WTC11 (cell line): ENCODE measurements at regions not wholly inside any gene's neighbourhood (a gene's known extent, or its start where the extent isn't known, plus 50 kb on each side); places are given as distances from the start of the nearest gene placed in this dataset.

ENCODE experiments used
- ATAC-seq: fragments of 200-7000 bp; cut with Tn5 transposase; 2 replicates; pipeline ENCODE4 v1.10.0; 2021; ENCODE audit warnings: mild to moderate bottlenecking, moderate library complexity
- CTCF ChIA-PET: fragments of 300-600 bp; sonication (Branson Sonifier 250); formaldehyde crosslinking; loops from one replicate; lab custom pipeline; 2021; ENCODE audit warnings: antibody characterized with exemption; lab: Charles Lee
- POLR2A ChIA-PET: fragments of 350-600 bp; sonication (Branson Sonifier 250); formaldehyde crosslinking; loops from one replicate; lab custom pipeline; 2021; ENCODE audit warnings: antibody characterized with exemption; lab: Charles Lee
- DNase-seq: peaks from one replicate; pipeline ENCODE4 v3.0.0; 2021; ENCODE audit warnings: low spot score
- H3K27ac Mint-ChIP-seq: 2 replicates; pipeline ENCODE4 v1.8.0; 2021; ENCODE audit warnings: mixed read lengths
- H3K27me3 Mint-ChIP-seq: 2 replicates; pipeline ENCODE4 v1.8.0; 2021; ENCODE audit warnings: low read depth, mild to moderate bottlenecking, moderate library complexity, mixed read lengths
- H3K36me3 Mint-ChIP-seq: 2 replicates; pipeline ENCODE4 v1.8.0; 2021; ENCODE audit warnings: mixed read lengths
- H3K4me1 Mint-ChIP-seq: 2 replicates; pipeline ENCODE4 v1.8.0; 2022; ENCODE audit warnings: mixed read lengths
- H3K4me3 Mint-ChIP-seq: 2 replicates; pipeline ENCODE4 v1.8.0; 2021; ENCODE audit warnings: mild to moderate bottlenecking, moderate library complexity, mixed read lengths
- H3K9me3 Mint-ChIP-seq: 2 replicates; pipeline ENCODE4 v1.8.0; 2021; ENCODE audit warnings: mixed read lengths
- CBFB ChIP-seq: sonication (generic); formaldehyde crosslinking; IDR thresholded peaks from 2 replicates; pipeline ENCODE4 v1.8.1; 2022; ENCODE audit warnings: mild to moderate bottlenecking, low read depth, missing genetic modification reagents
- CREB1 ChIP-seq: sonication (generic); formaldehyde crosslinking; IDR thresholded peaks from 2 replicates; pipeline ENCODE4 v1.8.0; 2023; ENCODE audit warnings: mild to moderate bottlenecking, missing genetic modification reagents
- FOXP4 ChIP-seq: sonication (generic); formaldehyde crosslinking; IDR thresholded peaks from 2 replicates; pipeline ENCODE4 v1.8.0; 2022; ENCODE audit warnings: mild to moderate bottlenecking, missing genetic modification reagents
- GABPB1 ChIP-seq: sonication (generic); formaldehyde crosslinking; IDR thresholded peaks from 2 replicates; pipeline ENCODE4 v1.8.1; 2023; ENCODE audit warnings: mild to moderate bottlenecking, missing genetic modification reagents
- GTF2I ChIP-seq: fragments of 250-450 bp; sonication (Bioruptor Pico); conservative IDR thresholded peaks from 2 replicates; pipeline ENCODE4 v1.4.0; 2021; ENCODE audit warnings: mild to moderate bottlenecking
- HMGA2 ChIP-seq: fragments of 250-450 bp; sonication (Bioruptor Pico); IDR thresholded peaks from 2 replicates; pipeline ENCODE4 v1.4.0; 2021; ENCODE audit warnings: mild to moderate bottlenecking, moderate library complexity
- JUN ChIP-seq: sonication (generic); formaldehyde crosslinking; IDR thresholded peaks from 2 replicates; pipeline ENCODE4 v1.8.0; 2023; ENCODE audit warnings: mild to moderate bottlenecking, missing genetic modification reagents
- NFE2L1 ChIP-seq: sonication (generic); formaldehyde crosslinking; IDR thresholded peaks from 2 replicates; pipeline ENCODE4 v1.8.1; 2023; ENCODE audit warnings: missing genetic modification reagents
- NR1H2 ChIP-seq: sonication (generic); formaldehyde crosslinking; IDR thresholded peaks from 2 replicates; pipeline ENCODE4 v1.9.0; 2021; ENCODE audit warnings: mild to moderate bottlenecking, moderate library complexity, missing genetic modification reagents
- NR3C1 ChIP-seq: sonication (generic); formaldehyde crosslinking; conservative IDR thresholded peaks from 2 replicates; pipeline ENCODE4 v1.8.1; 2023; ENCODE audit warnings: low read depth, mild to moderate bottlenecking, missing genetic modification reagents
- PRRX2 ChIP-seq: fragments of 250-450 bp; sonication (Bioruptor Pico); IDR thresholded peaks from 2 replicates; pipeline ENCODE4 v1.8.0; 2021; ENCODE audit warnings: mild to moderate bottlenecking
- RORB ChIP-seq: fragments of 250-450 bp; sonication (Bioruptor Pico); IDR thresholded peaks from 2 replicates; pipeline ENCODE4 v1.9.0; 2021; ENCODE audit warnings: mild to moderate bottlenecking
- SMAD3 ChIP-seq: sonication (generic); formaldehyde crosslinking; IDR thresholded peaks from 2 replicates; pipeline ENCODE4 v1.8.0; 2022; ENCODE audit warnings: missing genetic modification reagents, mild to moderate bottlenecking, borderline replicate concordance
- SOX15 ChIP-seq: fragments of 250-450 bp; sonication (Bioruptor Pico); IDR thresholded peaks from 2 replicates; pipeline ENCODE4 v1.9.0; 2021; ENCODE audit warnings: mild to moderate bottlenecking
- STAT6 ChIP-seq: sonication (generic); formaldehyde crosslinking; conservative IDR thresholded peaks from 2 replicates; pipeline ENCODE4 v1.8.1; 2023; ENCODE audit warnings: mild to moderate bottlenecking, low read depth, missing genetic modification reagents, moderate library complexity
- TCF7 ChIP-seq: sonication (generic); formaldehyde crosslinking; IDR thresholded peaks from 2 replicates; pipeline ENCODE4 v1.8.0; 2022; ENCODE audit warnings: mild to moderate bottlenecking, low read depth, missing genetic modification reagents, moderate library complexity
- TP53 ChIP-seq: sonication (generic); formaldehyde crosslinking; IDR thresholded peaks from 2 replicates; pipeline ENCODE4 v1.8.1; 2023; ENCODE audit warnings: mild to moderate bottlenecking, missing genetic modification reagents
- ZBTB43 ChIP-seq: sonication (generic); formaldehyde crosslinking; IDR thresholded peaks from 2 replicates; pipeline ENCODE4 v1.8.1; 2023; ENCODE audit warnings: mild to moderate bottlenecking, missing genetic modification reagents
- ZMAT4 ChIP-seq: fragments of 250-450 bp; sonication (Bioruptor Pico); IDR thresholded peaks from 2 replicates; pipeline ENCODE4 v1.9.0; 2021; ENCODE audit warnings: mild to moderate bottlenecking
- ZNF121 ChIP-seq: sonication (generic); formaldehyde crosslinking; IDR thresholded peaks from 2 replicates; pipeline ENCODE4 v1.8.0; 2023; ENCODE audit warnings: missing genetic modification reagents
- ZNF219 ChIP-seq: sonication (generic); formaldehyde crosslinking; IDR thresholded peaks from 2 replicates; pipeline ENCODE4 v1.8.0; 2023; ENCODE audit warnings: missing genetic modification reagents, mild to moderate bottlenecking, borderline replicate concordance
- ZNF263 ChIP-seq: sonication (generic); formaldehyde crosslinking; IDR thresholded peaks from 2 replicates; pipeline ENCODE4 v1.8.1; 2022; ENCODE audit warnings: low read depth, mild to moderate bottlenecking, moderate library complexity, missing genetic modification reagents
- ZNF281 ChIP-seq: sonication (generic); formaldehyde crosslinking; IDR thresholded peaks from 2 replicates; pipeline ENCODE4 v1.8.0; 2023; ENCODE audit warnings: mild to moderate bottlenecking, missing genetic modification reagents
- ZNF317 ChIP-seq: sonication (generic); formaldehyde crosslinking; IDR thresholded peaks from 2 replicates; pipeline ENCODE4 v1.8.1; 2023; ENCODE audit warnings: low read depth, mild to moderate bottlenecking, moderate library complexity, missing genetic modification reagents, borderline replicate concordance
- ZNF425 ChIP-seq: fragments of 250-450 bp; sonication (Bioruptor Pico); conservative IDR thresholded peaks from 2 replicates; pipeline ENCODE4 v1.9.0; 2021; ENCODE audit warnings: mild to moderate bottlenecking

GRCh38 chrX:96447161-96447560, 237.5 kb upstream of the DIAPH2 start:
- DNase-seq (no peak), ATAC-seq (no peak)
- no peak overlapping the region for H3K27ac Mint-ChIP-seq
- TF ChIP-seq ZBTB43 (no peak), NR1H2 (no peak), ZNF219 (CRISPR knock-in tag) (no peak), FOXP4 (CRISPR knock-in tag) (no peak), CBFB (CRISPR knock-in tag) (no peak), NFE2L1 (CRISPR knock-in tag) (no peak), CREB1 (CRISPR knock-in tag) (no peak), NR3C1 (no peak), ZNF281 (CRISPR knock-in tag) (no peak), ZNF121 (CRISPR knock-in tag) (no peak), GTF2I (CRISPR knock-in tag) (no peak), GABPB1 (no peak), ZNF425 (CRISPR knock-in tag) (no peak), ZNF317 (CRISPR knock-in tag) (no peak), ZNF263 (CRISPR knock-in tag) (no peak), SOX15 (no peak)
- CTCF ChIA-PET, result no interaction called here
- H3K4me3 Mint-ChIP-seq, result no peak overlapping the region
- no peaks in the 10 kb centered on the region for H3K4me1 Mint-ChIP-seq
- POLR2A ChIA-PET, result no interaction called here
- H3K27me3 Mint-ChIP-seq, result no peaks in the 10 kb centered on the region; the same call in 1 of the 2 replicates
- H3K9me3 Mint-ChIP-seq, result no peaks in the 10 kb centered on the region
- no peaks in the 10 kb centered on the region for H3K36me3 Mint-ChIP-seq

- Mint-ChIP-seq H3K27me3 (no peaks in the 10 kb centered on the region), H3K4me1 (no peaks in the 10 kb centered on the region), H3K27ac (no peak overlapping the region), H3K36me3 (no peaks in the 10 kb centered on the region), H3K9me3 (no peaks in the 10 kb centered on the region), H3K4me3 (no peak overlapping the region)
- no peak for DNase-seq
- CTCF ChIA-PET, result no interaction called here
- no peak for ATAC-seq
- POLR2A ChIA-PET, result no interaction called here
- TF ChIP-seq STAT6 (no peak), SMAD3 (CRISPR knock-in tag) (no peak), RORB (no peak), TP53 (no peak), JUN (no peak), TCF7 (CRISPR knock-in tag) (no peak), ZMAT4 (no peak), ZBTB43 (no peak), PRRX2 (CRISPR knock-in tag) (no peak), HMGA2 (CRISPR knock-in tag) (no peak)
These were observed 235.5 kb upstream of the DIAPH2 start for GRCh38 chrX:96449191-96449590.
